NT2/D1 (cell line): ENCODE measurements at regions not wholly inside any gene's neighbourhood (a gene's known extent, or its start where the extent isn't known, plus 50 kb on each side); places are given as distances from the start of the nearest gene placed in this dataset.

Experiments
- DNase-seq: peaks from one replicate; pipeline ENCODE4 v3.0.0-alpha.2; 2011; ENCODE audit warnings: low read depth, low spot score
- H3K27me3 ChIP-seq: 2 replicates; pipeline ENCODE4 v1.6.0; 2011; ENCODE audit warnings: mild to moderate bottlenecking; ENCODE audit not compliant: insufficient read length, insufficient read depth
- H3K36me3 ChIP-seq: 2 replicates; pipeline ENCODE4 v1.6.1; 2011; ENCODE audit warnings: mild to moderate bottlenecking, low read length, mixed read lengths; ENCODE audit not compliant: insufficient read depth, insufficient read length
- H3K4me1 ChIP-seq: 2 replicates; pipeline ENCODE4 v1.5.1; 2011; ENCODE audit not compliant: insufficient read depth, insufficient read length
- H3K4me3 ChIP-seq: 2 replicates; pipeline ENCODE4 v1.5.1; 2011; ENCODE audit warnings: low read depth; ENCODE audit not compliant: insufficient read length
- H3K9ac ChIP-seq: 2 replicates; pipeline ENCODE4 v1.6.0; 2011; ENCODE audit warnings: low read depth; ENCODE audit not compliant: insufficient read length
- H3K9me3 ChIP-seq: 2 replicates; pipeline ENCODE4 v1.5.1; 2011; ENCODE audit warnings: mild to moderate bottlenecking, low read length; ENCODE audit not compliant: insufficient read depth
- SUZ12 ChIP-seq: IDR thresholded peaks from 2 replicates; pipeline ENCODE4 v1.6.1; 2011; ENCODE audit not compliant: insufficient read length, insufficient read depth; ENCODE audit errors: extremely low read depth
- YY1 ChIP-seq: IDR thresholded peaks from 2 replicates; pipeline ENCODE4 v1.6.1; 2011; ENCODE audit not compliant: insufficient read length, insufficient read depth
- ZNF274 ChIP-seq: IDR thresholded peaks from 2 replicates; pipeline ENCODE4 v1.6.1; 2011; ENCODE audit warnings: mild to moderate bottlenecking, low read depth, low read length

- Histone ChIP-seq H3K4me1 (no peaks in the 10 kb centered on the region), H3K4me3 (no peak overlapping the region), H3K27me3 (no peaks in the 10 kb centered on the region), H3K36me3 (no peaks in the 10 kb centered on the region), H3K9ac (no peak overlapping the region), H3K9me3 (no peaks in the 10 kb centered on the region)
- no peak for TF ChIP-seq ZNF274
- DNase-seq, result no peak
Observed at GRCh38 chr7:39816462-39817060, 133.5 kb upstream of the CDK13 start.

GRCh38 chr7:39819514-39819913 lies 130.5 kb upstream of the CDK13 start:
- TF ChIP-seq ZNF274, result no peak
- no peak for TF ChIP-seq YY1
- no peak for TF ChIP-seq SUZ12
- H3K4me3 ChIP-seq, result no peak overlapping the region
- no peak overlapping the region for H3K9ac ChIP-seq
- no peaks in the 10 kb centered on the region for H3K4me1 ChIP-seq
- no peaks in the 10 kb centered on the region for H3K36me3 ChIP-seq
- no peaks in the 10 kb centered on the region for H3K9me3 ChIP-seq
- H3K27me3 ChIP-seq, result no peaks in the 10 kb centered on the region
- no peak for DNase-seq

DNA sequence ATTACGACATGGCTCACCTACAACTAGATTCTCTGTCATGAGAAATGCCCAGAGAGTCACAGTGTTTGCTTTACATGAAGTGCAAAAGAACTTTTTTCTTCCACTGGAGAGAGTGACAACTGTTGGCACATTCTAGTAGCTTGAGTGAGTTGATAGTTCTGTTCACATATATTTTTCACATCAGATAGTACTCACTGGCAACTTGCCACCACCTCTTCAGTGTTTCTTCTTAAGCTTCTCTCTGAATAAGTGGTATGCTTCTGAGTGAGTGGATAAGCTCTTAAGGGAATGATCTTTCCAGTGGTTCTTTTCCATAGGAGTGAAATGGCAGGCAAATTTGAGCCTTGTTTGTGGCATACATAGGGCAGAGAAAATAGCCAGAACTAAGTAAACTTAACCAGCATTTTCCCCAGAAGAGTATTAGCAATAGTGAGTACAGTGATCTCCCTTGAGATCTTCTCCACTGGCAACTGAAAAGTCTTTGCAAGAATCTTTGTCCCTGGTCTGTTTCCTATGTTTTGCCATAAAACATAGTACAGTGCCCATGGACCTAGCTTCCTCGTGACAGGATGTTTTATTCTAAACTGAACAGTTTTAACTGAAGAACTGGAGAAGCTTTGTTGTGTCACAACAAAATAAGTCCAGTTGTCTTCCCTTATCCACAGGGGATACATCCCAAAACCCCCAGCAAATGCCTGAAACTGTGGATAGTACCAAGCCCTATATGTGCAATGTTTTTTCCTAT lies 125.4 kb upstream of the CDK13 start:
- TF ChIP-seq YY1 (no peak), SUZ12 (no peak), ZNF274 (no peak)
- no peaks in the 10 kb centered on the region for H3K27me3 ChIP-seq
- no peak for DNase-seq
- H3K4me1 ChIP-seq, result no peaks in the 10 kb centered on the region
- no peaks in the 10 kb centered on the region for H3K36me3 ChIP-seq
- no peak overlapping the region for H3K4me3 ChIP-seq
- no peak overlapping the region for H3K9ac ChIP-seq
- no peaks in the 10 kb centered on the region for H3K9me3 ChIP-seq

- Histone ChIP-seq H3K9me3 (no peaks in the 10 kb centered on the region), H3K9ac (no peak overlapping the region), H3K36me3 (no peaks in the 10 kb centered on the region), H3K4me3 (no peak overlapping the region), H3K4me1 (no peaks in the 10 kb centered on the region), H3K27me3 (no peaks in the 10 kb centered on the region)
- TF ChIP-seq ZNF274 (no peak), SUZ12 (no peak), YY1 (no peak)
- DNase-seq, result no peak
Observed at GRCh38 chr7:39825401-39825980, 124.6 kb upstream of the CDK13 start.

- H3K27me3 ChIP-seq, result no peaks in the 10 kb centered on the region
- H3K9me3 ChIP-seq, result no peaks in the 10 kb centered on the region
- H3K9ac ChIP-seq, result no peak overlapping the region
- no peak overlapping the region for H3K4me3 ChIP-seq
- no peaks in the 10 kb centered on the region for H3K4me1 ChIP-seq
- TF ChIP-seq SUZ12, result no peak
- no peak for TF ChIP-seq ZNF274
- no peak for TF ChIP-seq YY1
- no peaks in the 10 kb centered on the region for H3K36me3 ChIP-seq
- DNase-seq, result no peak
Observed at GRCh38 chr7:39826166-39826565, 123.9 kb upstream of the CDK13 start.

DNA sequence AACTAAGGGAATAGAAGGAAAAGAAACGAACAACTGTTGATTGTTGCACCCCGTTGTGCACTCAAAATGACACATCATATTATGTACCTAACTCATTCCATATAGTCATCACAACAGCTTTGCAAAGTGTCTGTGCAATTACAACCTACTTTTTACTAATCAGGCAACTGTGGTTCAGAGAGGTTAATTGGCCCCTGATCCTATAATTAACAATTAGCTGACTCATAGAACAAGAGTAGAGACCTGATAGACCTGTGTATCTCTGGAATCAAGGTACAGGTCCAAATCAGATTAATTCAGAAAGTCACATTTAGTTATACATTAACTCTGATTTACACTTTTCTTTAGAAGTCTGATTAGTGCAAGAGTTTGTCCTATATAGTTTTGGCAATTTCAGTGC lies 122.5 kb upstream of the CDK13 start:
- Histone ChIP-seq H3K9me3 (no peaks in the 10 kb centered on the region), H3K27me3 (peaks cover 13% of the 10 kb centered on the region), H3K9ac (no peak overlapping the region), H3K36me3 (no peaks in the 10 kb centered on the region), H3K4me3 (no peak overlapping the region), H3K4me1 (no peaks in the 10 kb centered on the region)
- no peak for TF ChIP-seq ZNF274
- TF ChIP-seq SUZ12, result no peak
- no peak for TF ChIP-seq YY1
- no peak for DNase-seq

DNA sequence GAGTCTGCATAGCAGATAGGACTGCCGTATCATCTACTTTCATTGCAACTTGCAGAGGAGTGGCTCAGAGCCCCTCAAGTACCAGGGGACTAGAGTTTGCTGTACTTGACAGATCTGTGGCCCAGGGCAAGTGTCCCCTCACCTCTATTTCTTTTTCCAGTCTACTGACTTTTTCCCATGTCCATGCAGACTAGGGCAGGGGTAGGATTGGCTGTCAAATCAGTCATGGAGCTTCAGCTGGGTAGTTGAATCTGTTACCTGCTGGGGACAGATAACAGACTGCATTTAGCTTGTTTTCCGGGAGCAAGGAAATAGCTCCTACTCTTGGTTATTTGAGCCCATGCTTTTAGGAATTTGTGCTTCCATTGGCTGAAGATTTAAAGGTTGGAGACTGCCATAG lies 121.0 kb upstream of the CDK13 start:
- H3K9ac ChIP-seq, result no peak overlapping the region
- H3K4me3 ChIP-seq, result no peak overlapping the region
- no peaks in the 10 kb centered on the region for H3K4me1 ChIP-seq
- no peak for TF ChIP-seq SUZ12
- no peak for TF ChIP-seq ZNF274
- H3K36me3 ChIP-seq, result no peaks in the 10 kb centered on the region
- H3K9me3 ChIP-seq, result no peaks in the 10 kb centered on the region
- no peak for DNase-seq
- peaks cover 25% of the 10 kb centered on the region for H3K27me3 ChIP-seq
